Caco-2 (cell line): ENCODE measurements at regions not wholly inside any gene's neighbourhood (a gene's known extent, or its start where the extent isn't known, plus 50 kb on each side); places are given as distances from the start of the nearest gene placed in this dataset.

Source experiments
- BruUV-seq: library from RNA; stranded (reverse); fragments of 400-500 nt; replicated peaks from 2 replicates; lab custom pipeline; 2021; lab: Mats Ljungman, UMichigan
- CTCF ChIA-PET: fragments of 300-600 bp; sonication (Branson Sonifier 250); formaldehyde crosslinking; loops from one replicate; lab custom pipeline; 2022; ENCODE audit warnings: antibody characterized with exemption; lab: Charles Lee
- POLR2A ChIA-PET: fragments of 300-600 bp; sonication (Branson Sonifier 250); formaldehyde crosslinking; loops from one replicate; lab custom pipeline; 2022; ENCODE audit warnings: antibody characterized with exemption; lab: Charles Lee
- DNase-seq, 2 experiments: peaks; one replicate each; pipeline versions ENCODE4 v3.0.0 to v3.0.0-alpha.2; 2020 to 2022
- H3K27me3 ChIP-seq: replicated peaks from 2 replicates; pipeline ENCODE4 v1.6.0; 2011; ENCODE audit warnings: low read length; ENCODE audit not compliant: control insufficient read depth, insufficient read depth
- H3K36me3 ChIP-seq: 2 replicates; pipeline ENCODE4 v1.5.1; 2011; ENCODE audit warnings: low read length; ENCODE audit not compliant: control insufficient read depth, insufficient read depth
- H3K4me1 ChIP-seq: fragments of 250-450 bp; sonication (Bioruptor Pico); 2 replicates; pipeline ENCODE4 v1.5.1; 2020; ENCODE audit warnings: mild to moderate bottlenecking
- H3K4me3 ChIP-seq: 2 replicates; pipeline ENCODE4 v1.5.1; 2011; ENCODE audit warnings: low read depth, mild to moderate bottlenecking, control low read depth, low read length
- H3K9me3 ChIP-seq: fragments of 250-450 bp; sonication (Bioruptor Pico); 2 replicates; pipeline ENCODE4 v1.5.1; 2020; ENCODE audit warnings: mild to moderate bottlenecking, moderate library complexity
- H3K27ac Mint-ChIP-seq: one replicate; pipeline ENCODE4 v1.8.0; 2022; ENCODE audit warnings: mixed read lengths; ENCODE audit not compliant: unreplicated experiment
- H3K27me3 Mint-ChIP-seq: one replicate; pipeline ENCODE4 v1.8.0; 2022; ENCODE audit warnings: mixed read lengths; ENCODE audit not compliant: insufficient read depth, unreplicated experiment
- H3K36me3 Mint-ChIP-seq: one replicate; pipeline ENCODE4 v1.8.0; 2022; ENCODE audit warnings: mild to moderate bottlenecking, mixed read lengths; ENCODE audit not compliant: insufficient read depth, unreplicated experiment
- H3K4me1 Mint-ChIP-seq: one replicate; pipeline ENCODE4 v1.8.0; 2022; ENCODE audit warnings: low read depth, mixed read lengths; ENCODE audit not compliant: unreplicated experiment
- H3K4me3 Mint-ChIP-seq: one replicate; pipeline ENCODE4 v1.8.0; 2022; ENCODE audit warnings: mild to moderate bottlenecking, moderate library complexity, mixed read lengths; ENCODE audit not compliant: unreplicated experiment
- H3K9me3 Mint-ChIP-seq: one replicate; pipeline ENCODE4 v1.8.0; 2022; ENCODE audit warnings: mixed read lengths; ENCODE audit not compliant: unreplicated experiment
- intact Hi-C: fragments of 100-400 bp; cut with micrococcal nuclease; formaldehyde crosslinking; loops from one replicate; pipeline ENCODE4 v1.10.0; 2022; ENCODE audit not compliant: unreplicated experiment
- TF ChIP-seq, protein P1 (sequence below), 2 experiments: fragments of 200-600 bp in 1 of 2; IDR thresholded peaks; 1 replicate in 1 of 2; 2 replicates in 1 of 2; pipeline versions ENCODE4 v1.5.1 to v1.8.0; 2011 to 2022; ENCODE audit warnings: antibody characterized with exemption in 1 of 2, control low read depth in 1 of 2, inconsistent platforms in 1 of 2, low read depth in 1 of 2, low read length in 1 of 2, mild to moderate bottlenecking in 1 of 2, moderate library complexity in 1 of 2; ENCODE audit not compliant: insufficient read depth in 1 of 2, severe bottlenecking in 1 of 2, unreplicated experiment in 1 of 2

DNA sequence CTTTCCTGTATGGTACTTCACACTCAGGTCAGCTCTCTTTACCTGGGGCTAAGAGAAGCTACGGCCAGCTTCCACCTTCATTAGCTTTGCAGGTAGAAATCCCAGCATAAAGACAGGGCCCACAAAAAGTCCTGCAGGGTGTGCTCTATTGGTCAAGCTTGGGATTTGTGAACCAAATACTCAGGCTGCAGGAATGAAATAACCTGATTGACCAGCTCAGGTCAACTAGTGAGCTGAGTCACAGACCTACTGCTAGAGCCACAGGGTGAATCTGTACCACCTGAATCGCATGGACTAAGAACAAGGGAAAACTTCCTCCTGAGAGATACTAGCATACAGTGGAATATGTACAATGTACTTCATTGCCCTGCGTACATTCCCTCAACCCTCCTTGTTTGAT is 172.2 kb downstream of the HHIP start:
- Mint-ChIP-seq H3K27ac (no peak overlapping the region), H3K27me3 (no peaks in the 10 kb centered on the region), H3K4me3 (no peak overlapping the region), H3K4me1 (no peaks in the 10 kb centered on the region), H3K36me3 (no peaks in the 10 kb centered on the region), H3K9me3 (no peaks in the 10 kb centered on the region)
- no peak for DNase-seq
- Histone ChIP-seq H3K4me1 (no peaks in the 10 kb centered on the region), H3K27me3 (no peaks in the 10 kb centered on the region), H3K9me3 (no peaks in the 10 kb centered on the region), H3K36me3 (no peaks in the 10 kb centered on the region), H3K4me3 (no peak overlapping the region)
- no TSS peak for BruUV-seq
- intact Hi-C loops = no loop called here
- TF ChIP-seq, protein P1, sequence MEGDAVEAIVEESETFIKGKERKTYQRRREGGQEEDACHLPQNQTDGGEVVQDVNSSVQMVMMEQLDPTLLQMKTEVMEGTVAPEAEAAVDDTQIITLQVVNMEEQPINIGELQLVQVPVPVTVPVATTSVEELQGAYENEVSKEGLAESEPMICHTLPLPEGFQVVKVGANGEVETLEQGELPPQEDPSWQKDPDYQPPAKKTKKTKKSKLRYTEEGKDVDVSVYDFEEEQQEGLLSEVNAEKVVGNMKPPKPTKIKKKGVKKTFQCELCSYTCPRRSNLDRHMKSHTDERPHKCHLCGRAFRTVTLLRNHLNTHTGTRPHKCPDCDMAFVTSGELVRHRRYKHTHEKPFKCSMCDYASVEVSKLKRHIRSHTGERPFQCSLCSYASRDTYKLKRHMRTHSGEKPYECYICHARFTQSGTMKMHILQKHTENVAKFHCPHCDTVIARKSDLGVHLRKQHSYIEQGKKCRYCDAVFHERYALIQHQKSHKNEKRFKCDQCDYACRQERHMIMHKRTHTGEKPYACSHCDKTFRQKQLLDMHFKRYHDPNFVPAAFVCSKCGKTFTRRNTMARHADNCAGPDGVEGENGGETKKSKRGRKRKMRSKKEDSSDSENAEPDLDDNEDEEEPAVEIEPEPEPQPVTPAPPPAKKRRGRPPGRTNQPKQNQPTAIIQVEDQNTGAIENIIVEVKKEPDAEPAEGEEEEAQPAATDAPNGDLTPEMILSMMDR (IDR thresholded peaks at IDR 0.05; ENCODE audit: insufficient read depth in 1 of 2, low read depth in 1 of 2, low read length in 1 of 2, severe bottlenecking in 1 of 2, unreplicated experiment in 1 of 2) = no peak
- ChIA-PET CTCF (no interaction called here), POLR2A (no interaction called here)

DNA sequence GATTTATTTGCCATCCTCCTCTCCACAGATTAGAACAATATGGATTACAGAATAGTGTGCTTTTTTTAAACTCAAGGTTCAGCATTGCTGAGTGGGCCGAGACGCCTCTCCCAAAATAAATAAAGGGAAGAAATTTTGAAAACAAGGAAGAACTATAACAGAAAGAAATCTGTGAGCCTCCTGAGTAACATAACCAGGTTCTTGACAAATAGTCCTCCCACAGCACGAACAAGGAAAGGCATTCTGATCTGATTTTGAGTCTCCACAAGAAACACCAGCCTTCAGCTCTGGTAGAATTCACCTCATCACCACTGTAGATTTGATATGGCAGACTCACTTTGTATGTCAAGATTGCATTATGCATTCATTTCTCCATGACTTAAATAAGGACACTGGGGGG is 173.6 kb downstream of the HHIP start:
- BruUV-seq = no TSS peak
- Mint-ChIP-seq H3K9me3 (no peaks in the 10 kb centered on the region), H3K27ac (no peak overlapping the region), H3K4me3 (no peak overlapping the region), H3K4me1 (no peaks in the 10 kb centered on the region), H3K36me3 (no peaks in the 10 kb centered on the region), H3K27me3 (no peaks in the 10 kb centered on the region)
- intact Hi-C loops = no loop called here
- no peaks in the 10 kb centered on the region for H3K4me1 ChIP-seq
- no peaks in the 10 kb centered on the region for H3K36me3 ChIP-seq
- no peak for DNase-seq
- no peak overlapping the region for H3K4me3 ChIP-seq
- H3K27me3 ChIP-seq = no peaks in the 10 kb centered on the region
- H3K9me3 ChIP-seq = no peaks in the 10 kb centered on the region
- ChIA-PET POLR2A (no interaction called here), CTCF (no interaction called here)
- TF ChIP-seq, protein P1 (IDR thresholded peaks at IDR 0.05; ENCODE audit: insufficient read depth in 1 of 2, low read depth in 1 of 2, low read length in 1 of 2, severe bottlenecking in 1 of 2, unreplicated experiment in 1 of 2) = no peak

DNA sequence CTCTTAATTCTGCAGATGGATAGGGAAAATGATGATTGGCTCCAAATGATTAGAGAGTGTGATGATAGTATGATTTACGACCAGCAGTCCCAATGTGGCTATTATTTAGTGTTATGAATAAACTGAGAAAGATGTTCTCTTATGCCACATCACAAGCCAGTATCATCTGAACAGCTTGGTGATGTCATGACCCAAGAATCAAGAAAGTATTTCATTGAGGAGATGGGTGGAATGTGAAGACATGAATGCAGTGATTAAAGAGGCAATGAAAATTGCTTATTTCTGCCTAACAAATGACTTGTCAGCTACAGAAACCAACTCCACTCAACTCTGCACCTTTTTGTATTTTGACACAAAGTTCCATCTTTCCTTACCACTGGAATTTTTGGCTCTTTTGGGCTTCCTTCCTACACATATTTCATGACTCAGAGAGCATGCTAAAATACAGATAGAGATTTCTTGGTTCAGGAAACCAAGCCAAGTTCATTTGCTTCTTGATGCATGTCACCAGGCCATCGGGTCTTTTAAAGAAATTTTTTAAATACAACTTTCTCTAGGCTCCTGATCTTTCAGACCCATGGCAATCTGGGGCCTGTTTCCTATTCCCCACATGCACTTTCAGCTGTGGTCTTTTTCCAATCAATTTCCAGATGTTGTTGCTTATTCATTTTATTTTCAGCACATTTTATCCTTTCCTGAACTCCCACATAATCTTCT is 174.2 kb downstream of the HHIP start:
- no peaks in the 10 kb centered on the region for H3K36me3 Mint-ChIP-seq
- H3K9me3 Mint-ChIP-seq = no peaks in the 10 kb centered on the region
- POLR2A ChIA-PET = no interaction called here
- DNase-seq = no peak
- H3K4me3 Mint-ChIP-seq = no peak overlapping the region
- CTCF ChIA-PET = no interaction called here
- TF ChIP-seq, protein P1 (IDR thresholded peaks at IDR 0.05; ENCODE audit: insufficient read depth in 1 of 2, low read depth in 1 of 2, low read length in 1 of 2, severe bottlenecking in 1 of 2, unreplicated experiment in 1 of 2) = no peak
- BruUV-seq = no TSS peak
- H3K27me3 ChIP-seq = no peaks in the 10 kb centered on the region
- H3K4me1 Mint-ChIP-seq = no peaks in the 10 kb centered on the region
- no peak overlapping the region for H3K4me3 ChIP-seq
- no peaks in the 10 kb centered on the region for H3K9me3 ChIP-seq
- no peaks in the 10 kb centered on the region for H3K4me1 ChIP-seq
- intact Hi-C loops = no loop called here
- H3K36me3 ChIP-seq = no peaks in the 10 kb centered on the region
- H3K27me3 Mint-ChIP-seq = no peaks in the 10 kb centered on the region
- H3K27ac Mint-ChIP-seq = no peak overlapping the region
